ENCODE measurements at regions not wholly inside any gene's neighbourhood (a gene's known extent, or its start where the extent isn't known, plus 50 kb on each side); places are given as distances from the start of the nearest gene placed in this dataset.

- TF ChIP-seq CTCF (IDR thresholded peaks at IDR 0.05): no peak
- TF ChIP-seq ZFX (IDR thresholded peaks at IDR 0.05; ENCODE audit: borderline replicate concordance): no peak
These were observed 186.9 kb upstream of the SLC24A5 start for GRCh38 chr15:47933865-47934264.

Data from 22Rv1 (cell line).